Stimulated activated CD4-positive, alpha-beta T cell treated with anti-CD3 and anti-CD28 coated beads, Interleukin-15, amount 100 ng/mL, for 24 hours (primary cell): ENCODE measurements at regions not wholly inside any gene's neighbourhood (a gene's known extent, or its start where the extent isn't known, plus 50 kb on each side); places are given as distances from the start of the nearest gene placed in this dataset.

ENCODE experiments used
- DNase-seq: peaks from one replicate; pipeline ENCODE4 v3.0.0-alpha.2; 2020

DNA sequence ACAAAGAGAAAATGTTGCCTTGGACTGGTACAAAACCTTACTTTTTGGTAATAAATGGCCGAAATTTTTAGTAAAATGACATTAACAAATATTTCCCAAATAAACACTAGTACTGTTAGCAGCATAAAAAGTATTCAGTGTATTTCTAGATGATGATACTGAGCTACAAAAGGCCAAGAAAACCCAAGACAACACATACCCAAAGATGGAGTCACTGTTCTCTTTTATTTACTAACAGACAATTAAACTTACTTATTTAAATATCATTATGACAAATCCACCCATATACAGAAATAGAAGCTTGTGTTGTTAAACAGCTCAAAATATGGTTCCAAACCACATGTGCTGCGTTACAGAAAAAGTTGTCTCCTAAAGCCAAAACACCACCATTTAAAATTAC, 239.9 kb downstream of the ZEB2 start:
- no peak for DNase-seq

DNA sequence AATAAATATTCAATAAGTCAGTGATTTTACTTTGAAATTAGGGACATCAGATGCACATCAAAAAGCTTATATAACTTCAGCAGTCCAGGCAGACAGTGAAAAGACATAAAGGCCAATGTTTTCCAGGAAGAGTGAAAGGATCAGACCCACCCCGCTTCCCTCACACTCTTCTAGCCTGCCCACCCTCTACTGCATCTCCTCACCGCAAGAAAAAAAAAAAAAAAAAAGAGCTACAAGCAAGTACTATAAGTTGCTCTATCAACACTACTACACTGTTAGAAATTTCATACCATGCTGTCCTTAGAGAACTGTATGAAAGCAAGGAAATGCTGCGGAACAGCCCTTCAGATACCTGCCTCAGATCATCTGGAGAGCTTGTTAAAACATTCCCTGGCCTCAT, 240.8 kb downstream of the ZEB2 start:
- no peak for DNase-seq

DNA sequence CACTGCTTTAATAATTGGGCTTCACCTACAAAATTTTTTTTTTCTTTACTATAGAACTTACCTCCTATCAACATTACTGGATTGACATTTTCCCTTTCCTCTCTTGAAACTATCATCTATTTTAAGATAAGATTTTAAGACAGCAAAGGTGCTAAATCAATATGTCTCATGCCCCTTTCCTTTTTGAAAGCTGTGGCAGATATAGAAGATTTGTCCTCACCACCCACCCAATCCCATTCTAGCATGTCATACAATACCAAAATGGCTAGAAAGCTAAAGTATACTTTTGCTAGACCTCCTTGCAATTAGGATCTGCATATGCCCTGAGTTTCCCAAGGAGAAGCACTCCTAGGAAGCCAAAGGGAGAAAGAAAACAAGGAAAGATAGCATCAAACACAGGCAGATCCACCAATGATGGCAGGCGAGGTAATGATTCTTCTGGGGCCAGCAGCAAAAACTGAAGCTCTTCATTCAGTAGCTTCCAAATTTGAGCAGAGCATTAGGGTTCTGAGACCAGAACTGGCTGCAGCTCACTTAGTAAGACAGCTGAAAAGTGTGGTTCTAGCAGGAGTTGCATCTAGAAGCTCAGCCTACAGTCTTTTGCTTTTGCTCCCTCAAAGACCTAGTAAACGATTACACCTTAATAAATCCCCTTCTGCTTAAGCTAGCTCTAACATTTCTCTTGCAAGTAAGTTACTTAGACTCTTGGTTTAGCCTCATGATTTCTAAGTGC, 242.1 kb downstream of the ZEB2 start:
- no peak for DNase-seq

DNA sequence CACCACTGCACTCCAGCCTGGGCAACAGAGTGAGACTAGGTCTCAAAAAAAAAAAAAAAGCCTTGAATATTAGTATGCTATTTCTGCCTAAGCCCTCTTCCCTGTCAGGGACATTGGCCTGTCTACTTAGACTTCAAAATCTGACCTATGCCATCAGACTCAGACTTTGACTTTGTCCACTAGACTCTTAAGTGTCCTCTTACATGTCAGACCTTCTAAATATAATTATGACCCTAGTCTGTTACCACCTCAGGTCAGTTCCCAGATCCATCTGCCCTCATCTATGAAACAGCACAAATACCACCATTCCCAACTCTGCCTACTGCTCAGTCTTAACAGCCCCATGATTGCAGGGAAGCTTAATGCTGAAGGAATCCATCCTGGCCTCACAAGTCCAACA, 244.6 kb downstream of the ZEB2 start:
- no peak for DNase-seq

DNA sequence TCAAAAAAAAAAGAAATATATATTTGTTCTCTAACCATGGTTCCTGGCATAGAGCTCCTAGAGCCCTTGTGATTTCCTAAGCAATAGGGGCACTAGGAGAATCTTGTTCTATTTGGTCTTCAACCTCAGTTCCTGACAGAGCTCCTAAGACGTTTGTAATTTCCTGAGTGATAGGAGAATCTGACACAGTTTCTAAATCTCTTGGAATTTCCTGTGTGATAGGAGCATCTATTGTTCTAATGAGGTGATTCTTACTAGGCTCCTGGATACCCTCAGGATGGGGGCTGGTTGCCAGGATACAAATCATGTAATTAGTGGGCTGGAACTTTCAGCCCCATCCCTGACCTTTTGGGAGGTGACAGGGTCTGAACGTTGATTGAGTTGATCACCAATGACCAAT, 245.8 kb downstream of the ZEB2 start:
- no peak for DNase-seq

DNA sequence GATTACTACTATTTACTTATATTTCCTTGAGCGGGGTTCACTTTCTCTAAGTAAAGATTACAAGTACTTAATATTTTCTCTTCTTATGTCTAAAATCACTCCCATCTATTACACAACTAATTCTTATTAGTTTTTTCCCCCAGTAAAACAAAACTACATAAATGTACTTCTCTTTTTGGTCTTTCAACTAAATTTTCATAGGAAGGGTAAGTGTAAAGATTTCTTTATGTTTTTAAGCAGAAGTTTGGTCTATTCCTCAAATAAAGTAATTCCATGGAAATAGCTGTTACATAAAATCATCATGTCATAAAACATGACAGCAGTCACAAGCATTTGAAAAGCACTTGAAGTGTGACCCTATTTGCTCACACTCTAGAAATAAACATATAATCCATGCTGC, 249.0 kb downstream of the ZEB2 start:
- no peak for DNase-seq

DNA sequence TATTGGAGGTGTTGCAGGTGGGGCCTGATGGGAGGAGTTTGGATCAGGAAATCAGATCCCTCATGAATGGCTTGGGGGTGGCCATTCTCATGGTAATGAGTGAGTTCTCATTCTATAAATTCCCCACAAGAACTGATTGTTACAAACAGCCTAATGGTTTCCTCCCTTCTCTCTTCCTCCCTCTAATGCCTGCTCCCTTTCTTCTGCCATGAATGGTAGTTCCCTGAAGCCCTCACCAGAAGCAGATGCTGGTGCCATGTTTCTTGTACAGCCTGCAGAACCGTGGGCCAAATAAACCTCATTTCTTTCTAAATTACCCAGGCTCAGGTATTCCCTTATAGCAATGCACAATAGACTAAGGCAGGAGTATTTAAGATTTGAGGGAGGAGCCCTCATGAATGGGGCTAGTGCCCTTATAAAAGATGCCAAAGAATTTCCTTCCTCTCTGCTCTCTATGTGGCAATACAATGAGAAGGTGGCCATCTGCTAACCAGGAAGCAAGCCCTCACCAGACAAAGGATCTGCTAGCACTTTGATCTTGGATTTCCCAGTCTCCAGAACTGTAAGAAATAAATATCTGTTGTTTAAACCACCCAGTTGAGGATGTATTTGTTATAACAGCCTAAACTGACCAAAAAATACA, 251.8 kb downstream of the ZEB2 start:
- no peak for DNase-seq

DNA sequence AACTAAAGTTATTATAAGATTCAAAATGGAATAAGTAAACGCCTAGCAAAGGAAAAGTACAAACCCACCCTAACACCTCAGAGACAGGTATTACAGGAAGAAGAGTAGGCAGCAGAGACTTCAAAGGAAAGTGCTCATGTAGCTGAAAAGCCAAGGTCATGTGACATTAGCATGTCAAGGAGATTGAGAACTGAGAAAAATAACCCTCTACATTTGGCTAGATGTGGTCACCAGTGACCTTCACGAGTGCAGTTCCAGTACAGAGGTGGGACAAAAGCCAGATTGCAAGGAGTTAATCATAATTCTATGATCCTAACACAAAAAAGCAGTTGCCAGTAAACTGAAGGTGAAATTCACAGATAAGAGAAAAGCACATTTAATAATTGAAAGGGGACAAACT, 252.7 kb downstream of the ZEB2 start:
- DNase-seq = no peak

DNA sequence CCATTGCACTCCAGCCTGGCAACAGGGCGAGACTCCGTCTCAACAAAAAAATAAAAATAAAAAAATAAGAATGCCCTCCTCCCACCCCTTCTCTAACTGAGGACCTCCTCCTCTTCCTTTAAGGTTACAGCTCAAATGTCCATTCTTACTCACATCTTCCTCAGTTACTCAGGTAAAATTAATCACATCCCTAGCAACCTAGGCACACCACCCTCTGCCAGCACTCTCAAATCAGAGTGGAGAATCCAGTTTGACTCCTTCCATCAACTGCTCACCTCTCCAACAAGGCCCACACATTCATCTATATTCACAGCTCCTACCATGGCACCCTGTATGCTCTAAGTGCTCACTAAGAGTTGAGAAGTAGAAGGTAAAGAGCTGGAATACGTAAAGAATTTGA, 254.3 kb downstream of the ZEB2 start:
- DNase-seq = no peak

DNA sequence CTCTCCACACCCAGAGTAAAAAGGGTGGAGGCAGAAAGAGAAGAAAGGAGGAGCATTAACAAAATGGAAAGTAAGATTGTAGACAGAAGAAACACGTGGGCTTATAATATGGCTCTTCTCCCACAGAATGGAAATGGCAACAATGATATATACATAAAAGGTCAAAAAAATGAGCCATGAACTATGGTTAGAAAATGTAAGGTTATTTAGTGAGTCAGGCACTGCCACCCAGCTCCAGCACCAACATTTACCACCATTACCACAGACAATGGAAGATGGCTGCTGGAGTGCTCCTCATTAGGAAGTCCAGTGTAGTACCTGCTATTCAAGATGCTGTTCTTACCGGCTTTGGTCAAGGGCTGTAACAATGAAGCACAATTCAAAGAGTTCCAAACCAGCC, 258.0 kb downstream of the ZEB2 start:
- no peak for DNase-seq

DNA sequence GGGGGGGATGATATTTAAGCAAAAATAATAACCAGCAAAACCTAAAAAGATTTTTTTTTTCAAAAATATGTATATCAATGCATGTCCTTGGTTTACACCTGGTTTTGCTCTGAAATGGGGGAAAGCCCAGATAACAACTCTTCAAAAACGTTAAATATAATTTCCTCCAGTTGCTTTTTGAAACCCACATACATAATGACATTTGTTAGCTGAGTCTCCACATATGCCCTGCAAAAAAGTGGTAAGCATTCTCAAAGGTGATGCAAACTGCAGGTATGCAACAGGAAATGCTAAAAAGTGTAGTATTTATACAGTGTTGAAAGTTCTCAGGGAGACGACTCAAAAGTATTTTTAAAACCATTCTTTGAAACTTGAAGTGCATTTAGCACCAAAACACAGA, 258.6 kb downstream of the ZEB2 start:
- DNase-seq = no peak

DNA sequence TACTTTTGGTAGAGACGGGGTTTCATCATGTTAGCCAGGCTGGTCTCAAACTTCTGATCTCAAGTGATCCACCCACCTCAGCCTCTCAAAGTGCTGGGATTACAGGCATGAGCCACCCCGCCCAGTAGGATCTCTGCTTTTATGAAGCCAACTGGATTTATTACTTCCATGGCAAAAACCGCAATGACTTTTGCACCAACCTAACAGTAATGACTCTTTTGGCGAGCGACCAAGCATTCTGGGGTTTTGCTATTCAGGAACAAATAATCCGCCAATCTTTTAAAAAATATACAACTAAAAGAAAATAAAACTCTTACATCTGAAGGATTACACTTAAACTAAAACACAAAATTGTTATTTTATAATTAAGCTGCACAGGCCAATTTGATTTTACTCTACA, 260.6 kb downstream of the ZEB2 start:
- no peak for DNase-seq

DNA sequence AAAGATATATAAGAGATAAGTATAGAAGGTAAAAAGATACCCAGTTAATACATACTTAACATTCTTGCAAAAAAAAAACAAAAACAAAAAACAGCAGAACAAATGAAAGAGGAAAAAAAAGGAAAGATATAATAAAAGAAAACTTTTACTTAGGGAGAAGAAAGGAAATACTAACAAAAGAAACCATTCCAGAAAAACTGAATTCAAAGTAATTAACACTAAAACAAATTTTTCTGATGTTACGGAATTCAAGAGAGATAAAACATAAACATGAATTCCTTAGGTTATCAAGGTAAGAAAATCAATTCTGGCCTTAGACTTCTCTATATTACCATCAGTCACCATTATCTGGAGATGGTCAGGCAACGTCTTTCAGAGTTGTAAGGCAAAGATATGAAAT, 261.8 kb downstream of the ZEB2 start:
- DNase-seq = no peak

DNA sequence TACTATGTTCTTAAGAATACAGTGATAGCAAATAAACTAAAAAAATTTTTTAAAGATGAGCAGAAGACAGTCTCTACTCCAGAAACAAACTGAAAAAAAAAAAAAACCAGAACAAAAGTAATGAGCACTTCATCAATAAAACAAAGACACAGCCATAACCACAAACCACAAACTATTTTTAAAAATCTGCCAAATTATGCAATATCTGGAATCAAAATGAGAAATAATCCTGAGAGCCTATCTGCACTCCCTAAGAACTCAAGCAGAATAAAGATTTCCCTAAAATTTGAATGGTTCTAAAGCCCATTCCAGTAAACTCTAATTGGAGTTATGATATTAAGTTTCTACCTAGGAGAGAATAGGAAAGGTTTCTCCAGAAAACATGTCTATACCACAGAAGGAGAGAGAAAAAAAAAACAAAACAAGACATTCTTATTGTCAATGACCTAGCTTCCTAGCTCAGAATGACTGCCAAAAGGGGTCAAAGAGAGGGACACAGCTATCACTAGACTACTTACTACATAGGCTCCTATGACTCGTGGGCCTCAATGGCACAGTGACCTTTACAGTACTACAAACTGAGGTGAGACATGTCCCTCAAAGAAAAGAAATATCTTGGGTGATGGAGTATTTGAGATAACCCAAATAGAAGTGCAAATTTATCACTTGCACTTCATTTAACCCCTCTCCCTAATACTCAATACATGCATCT, 262.8 kb downstream of the ZEB2 start:
- no peak for DNase-seq

DNA sequence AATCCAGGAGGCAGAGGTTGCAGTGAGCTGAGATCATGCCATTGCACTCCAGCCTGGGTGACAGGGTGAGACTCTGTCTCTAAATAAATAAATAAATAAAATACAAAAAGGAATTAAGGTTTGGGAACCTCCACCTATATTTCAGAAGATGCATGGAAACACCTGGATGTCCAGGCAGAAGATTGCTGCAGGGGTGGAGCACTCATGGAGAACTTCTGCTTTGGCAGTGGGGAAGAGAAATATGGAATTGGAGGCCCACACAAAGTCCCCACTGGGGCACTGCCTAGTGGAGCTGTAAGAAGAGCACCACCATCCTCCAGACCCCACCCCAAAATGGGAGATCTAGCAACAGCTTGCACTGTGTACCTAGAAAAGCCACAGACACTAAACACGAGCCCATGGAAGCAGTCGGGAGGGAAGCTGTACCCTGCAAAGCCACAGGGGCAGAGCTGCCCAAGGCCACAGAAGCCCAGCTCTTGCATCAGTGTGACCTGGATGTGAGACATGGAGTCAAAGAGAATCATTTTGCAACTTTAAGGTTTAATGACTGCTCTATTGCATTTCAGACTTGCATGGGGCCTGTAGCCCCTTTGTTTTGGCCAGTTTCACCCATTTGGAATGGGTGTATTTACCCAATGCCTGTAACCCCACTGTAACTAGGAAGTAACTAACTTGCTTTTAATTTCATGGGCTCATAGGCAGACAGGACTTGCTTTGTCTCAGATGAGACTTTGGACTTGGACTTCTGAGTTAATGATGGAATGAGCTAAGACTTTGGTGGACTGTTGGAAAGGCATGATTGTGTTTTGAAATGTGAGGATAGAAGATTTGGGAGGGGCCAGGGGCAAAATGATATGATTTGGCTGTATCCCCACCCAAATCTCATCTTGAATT, 265.3 kb downstream of the ZEB2 start:
- no peak for DNase-seq

DNA sequence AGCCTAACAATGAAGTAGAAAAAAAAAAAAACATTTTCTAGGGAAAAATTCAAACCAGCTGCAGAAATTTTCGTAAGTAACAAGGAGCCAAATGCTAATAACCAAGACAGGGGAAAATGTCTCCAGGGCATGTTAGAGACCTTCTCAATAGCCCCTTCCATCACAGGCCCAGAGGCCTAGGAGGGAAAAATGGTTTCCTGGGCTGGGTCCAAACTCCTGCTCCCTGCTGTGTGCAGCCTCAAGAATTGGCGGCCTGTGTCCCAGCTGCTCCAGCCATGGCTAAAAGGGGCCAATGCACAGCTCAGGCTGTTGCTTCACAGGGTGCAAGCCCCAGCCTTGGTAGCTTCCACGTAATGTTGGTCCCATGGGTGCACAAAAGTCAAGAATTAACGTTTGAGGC, 266.2 kb downstream of the ZEB2 start:
- no peak for DNase-seq

DNA sequence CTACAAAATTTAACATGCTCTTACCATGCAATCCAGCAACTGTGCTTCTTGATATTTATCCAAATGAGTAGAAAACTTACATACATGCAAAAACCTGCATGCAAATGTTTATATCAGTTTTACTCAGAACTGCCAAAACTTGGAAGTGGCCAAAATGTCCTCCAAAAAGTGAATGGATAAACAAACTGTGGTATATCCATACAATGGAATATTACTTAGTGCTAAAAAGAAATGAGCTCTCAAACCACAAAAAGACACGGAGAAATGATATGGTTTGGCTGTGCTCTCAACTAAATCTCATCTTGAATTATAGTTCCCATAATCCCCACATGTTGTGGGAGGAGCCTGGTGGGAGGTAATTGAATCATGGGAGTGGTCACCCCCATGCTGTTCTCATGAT, 267.2 kb downstream of the ZEB2 start:
- no peak for DNase-seq

DNA sequence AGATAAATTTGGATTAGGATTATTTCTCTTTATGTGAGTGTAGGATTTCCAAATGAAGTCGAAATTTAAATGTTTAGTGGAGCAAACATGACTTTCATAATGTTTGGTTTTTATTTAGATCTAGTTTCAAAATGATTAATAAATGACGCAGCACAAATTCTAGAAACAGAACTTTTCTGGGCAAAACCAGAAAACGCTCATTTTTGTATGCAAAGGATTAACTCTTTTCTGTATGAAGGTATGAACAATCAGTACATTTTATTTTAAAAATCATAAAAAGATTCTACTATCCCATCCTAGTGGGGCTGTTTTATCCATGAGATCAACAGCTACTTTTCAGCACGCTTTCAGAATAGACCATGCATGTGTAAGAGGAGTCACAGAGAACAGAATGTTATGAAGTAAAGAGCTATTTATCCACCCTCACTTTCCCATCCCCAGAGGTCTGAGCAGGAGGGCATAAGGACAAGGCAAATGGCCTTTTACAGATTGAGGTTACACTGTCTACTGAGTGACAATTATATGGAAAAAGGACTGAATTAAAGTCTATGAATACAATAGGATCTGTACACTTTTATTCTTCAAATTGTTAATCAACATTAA, 270.8 kb downstream of the ZEB2 start:
- DNase-seq = no peak

DNA sequence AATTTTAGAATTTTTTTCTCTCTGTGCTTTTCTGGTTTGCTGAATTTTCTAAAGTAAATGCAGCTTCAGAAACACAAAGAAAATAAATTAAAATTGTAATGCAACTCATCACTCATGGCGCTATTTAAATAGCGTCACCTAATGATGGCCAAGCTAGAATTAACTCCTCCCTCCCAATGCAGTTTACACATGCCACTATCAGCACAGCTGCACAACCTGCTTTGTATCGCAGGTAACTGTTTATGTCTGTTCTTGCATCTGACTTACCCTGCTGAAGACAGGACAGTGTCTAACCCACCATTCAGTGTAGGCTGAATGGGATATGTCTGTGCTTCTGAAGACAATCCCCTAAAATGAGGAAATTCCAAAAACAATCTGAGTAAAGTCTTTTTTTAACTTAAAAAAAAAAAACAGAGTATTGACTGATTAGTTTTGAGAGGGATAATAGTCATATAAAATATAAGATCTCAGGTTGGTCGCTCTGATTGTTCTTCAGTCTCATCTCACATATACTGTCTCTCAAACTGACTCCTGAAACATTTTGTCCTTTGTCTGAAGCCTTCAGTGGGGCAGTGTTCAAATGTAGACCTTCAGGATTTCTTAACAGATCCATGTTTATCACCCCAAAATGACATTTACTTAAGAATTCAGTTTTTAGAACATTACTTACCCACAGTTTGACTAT, 271.4 kb downstream of the ZEB2 start:
- no peak for DNase-seq

DNA sequence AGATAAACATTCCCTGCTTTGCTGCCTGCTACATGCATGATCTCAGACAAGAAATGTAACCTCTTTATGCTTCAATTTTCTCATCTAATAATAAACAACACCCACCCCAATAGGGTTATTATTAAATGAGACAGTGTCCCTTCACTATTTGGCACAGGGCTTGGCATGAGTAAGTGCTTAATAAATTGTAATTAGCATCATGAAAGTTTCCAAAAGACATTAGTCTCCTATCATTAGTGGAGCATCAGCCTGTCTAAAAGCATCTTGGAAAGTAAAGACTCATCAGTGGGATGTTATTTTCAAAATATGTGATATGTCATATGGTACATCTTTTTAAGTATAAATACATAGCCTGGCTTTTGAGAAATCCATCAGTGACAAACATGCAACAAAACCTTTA, 275.0 kb downstream of the ZEB2 start:
- DNase-seq = no peak

DNA sequence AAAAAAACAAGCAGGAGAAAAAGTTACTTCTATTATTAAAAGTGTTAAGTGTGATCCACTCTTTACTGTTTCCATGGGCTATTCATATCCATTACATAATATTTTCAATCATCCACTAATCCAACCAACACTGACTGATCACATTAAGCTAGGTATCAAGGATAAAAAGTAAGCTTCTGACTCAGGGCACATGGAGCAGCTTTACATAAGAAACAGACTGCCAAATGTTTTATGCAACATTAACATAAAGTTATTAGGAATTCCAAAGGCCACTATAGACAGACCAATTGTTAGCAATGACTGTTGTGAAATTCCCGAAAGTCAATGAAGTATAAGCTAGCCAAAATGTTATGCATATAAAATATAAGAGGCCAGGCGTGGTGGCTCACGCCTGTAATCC, 277.6 kb downstream of the ZEB2 start:
- no peak for DNase-seq

DNA sequence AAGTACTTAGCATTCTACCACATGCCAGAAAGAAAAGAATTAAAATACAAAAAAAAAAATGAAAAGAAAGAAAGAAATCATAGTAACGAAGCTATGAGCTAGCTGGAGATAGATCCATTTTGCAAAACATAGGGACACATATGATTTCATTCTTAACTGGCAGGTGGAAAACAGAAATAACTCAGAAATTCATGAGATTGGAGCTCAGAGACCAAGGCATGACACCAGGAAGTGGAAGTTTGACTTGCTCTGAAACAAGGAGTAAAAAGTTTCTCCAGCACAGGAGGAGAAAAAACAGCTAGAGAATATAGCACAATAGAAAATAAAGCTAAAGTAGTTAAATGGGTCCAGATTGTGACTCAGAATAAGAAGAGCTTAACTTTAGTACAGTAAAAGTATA, 278.1 kb downstream of the ZEB2 start:
- no peak for DNase-seq
